NCI-H1092 (cell line): ENCODE measurements at regions not wholly inside any gene's neighbourhood (a gene's known extent, or its start where the extent isn't known, plus 50 kb on each side); places are given as distances from the start of the nearest gene placed in this dataset.
"Not testable (repeated sequence)": the region's sequence is repeated elsewhere in the genome, so short reads cannot be mapped to it uniquely, and the experiment has no call there.

ENCODE experiments used
- DNase-seq: peaks from one replicate; lab custom pipeline; 2025; lab: John Stamatoyannopoulos, UW

DNA sequence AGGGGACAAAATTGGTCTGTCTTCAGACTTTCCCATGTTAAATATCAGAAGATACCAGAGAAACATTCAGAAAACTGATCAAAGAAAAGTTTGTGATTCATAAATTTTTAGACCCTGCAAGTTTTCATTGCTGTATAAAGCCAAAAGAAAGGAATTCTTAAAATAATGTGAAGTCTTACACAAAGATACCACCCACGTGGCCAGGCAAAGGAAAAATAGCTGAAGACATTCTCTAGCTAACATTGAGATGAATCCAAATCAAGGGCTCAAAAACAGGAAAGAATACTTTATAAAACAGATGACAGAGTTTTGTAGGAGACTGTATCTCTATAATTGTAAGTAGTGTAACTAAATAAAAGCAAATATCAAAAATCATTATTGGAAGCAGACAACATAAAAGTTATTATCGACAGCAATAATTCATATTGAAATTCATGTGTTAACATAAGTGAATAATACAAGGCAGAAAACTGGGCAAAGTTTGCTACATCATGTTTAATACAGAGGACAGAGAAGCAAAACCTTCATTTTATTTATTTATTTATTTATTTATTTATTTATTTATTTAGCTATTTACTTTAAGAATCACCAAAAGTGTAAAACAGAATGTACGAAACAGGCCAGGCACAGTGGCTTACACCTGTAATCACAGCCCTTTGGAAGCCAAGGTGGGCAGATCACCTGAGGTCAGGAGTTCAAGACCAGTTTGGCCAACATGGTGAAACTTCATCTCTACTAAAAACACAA lies 204.6 kb upstream of the SLIT2 start:
- no peak for DNase-seq

DNA sequence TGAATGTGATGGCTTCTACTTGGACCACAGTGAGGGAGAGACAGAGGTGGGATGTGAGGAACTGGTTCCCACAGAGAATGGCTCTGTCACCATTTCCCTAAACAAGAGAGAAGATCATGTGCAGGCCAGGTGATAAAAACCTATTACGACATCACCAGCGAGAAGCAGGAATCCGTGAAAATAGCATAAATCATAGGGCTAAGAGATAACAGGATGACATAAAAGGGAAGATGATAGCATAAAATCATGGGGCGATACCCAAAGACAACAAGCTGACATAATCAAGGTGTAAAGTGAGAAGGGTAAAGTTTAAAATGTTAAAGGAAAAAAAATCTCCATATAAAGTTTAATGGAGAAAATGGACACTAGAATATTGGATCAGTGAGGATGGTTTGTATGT lies 205.5 kb upstream of the SLIT2 start:
- no peak for DNase-seq

- no peak for DNase-seq
Measured at GRCh38 chr4:20044966-20045365, 206.7 kb upstream of the SLIT2 start.

DNA sequence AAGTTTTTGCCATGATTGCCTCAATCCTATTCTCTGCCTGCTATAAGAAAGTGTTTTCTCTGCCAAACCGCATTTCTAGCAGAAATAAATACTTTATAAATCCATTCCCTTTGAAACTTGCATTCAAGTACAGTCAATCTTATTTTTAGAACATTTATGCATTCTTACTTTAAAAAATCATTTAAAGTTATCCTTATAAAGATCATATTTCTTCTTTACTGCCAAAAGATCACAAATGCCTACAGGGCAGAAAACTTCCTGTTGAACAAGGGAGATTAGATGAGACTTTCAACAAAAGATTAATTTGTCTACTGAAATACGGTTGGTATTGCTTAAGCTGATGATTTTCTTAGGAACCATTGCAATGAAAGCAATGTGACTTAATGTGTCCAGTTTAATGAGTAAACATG lies 207.2 kb upstream of the SLIT2 start:
- no peak for DNase-seq

GRCh38 chr4:20043991-20044390 lies 207.7 kb upstream of the SLIT2 start:
- no peak for DNase-seq

- DNase-seq: no peak
Measured at GRCh38 chr4:20042769-20043168, 208.9 kb upstream of the SLIT2 start.

- no peak for DNase-seq
Measured at GRCh38 chr4:20041839-20042407, 209.8 kb upstream of the SLIT2 start.

DNA sequence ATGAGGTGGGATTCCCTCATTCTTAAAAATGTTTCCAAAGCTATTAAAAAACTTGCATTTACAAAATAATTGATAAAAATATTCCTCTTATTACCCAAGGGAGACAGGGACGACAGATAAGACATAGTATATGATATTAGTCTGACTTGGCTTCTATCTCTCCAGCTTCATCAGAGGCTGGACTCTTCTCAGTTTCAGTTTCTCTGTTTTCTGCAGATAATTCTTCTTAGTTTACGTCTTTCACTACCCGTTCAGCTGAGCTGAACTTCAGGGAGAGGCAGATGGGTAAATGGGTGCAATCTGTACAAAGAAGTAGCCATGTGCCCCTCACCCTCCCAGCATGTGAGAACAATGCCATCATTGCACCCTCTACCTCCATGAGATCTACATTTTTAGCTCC lies 214.0 kb upstream of the SLIT2 start:
- no peak for DNase-seq

- DNase-seq: no peak
Measured at GRCh38 chr4:20030108-20030507, 221.6 kb upstream of the SLIT2 start.

DNA sequence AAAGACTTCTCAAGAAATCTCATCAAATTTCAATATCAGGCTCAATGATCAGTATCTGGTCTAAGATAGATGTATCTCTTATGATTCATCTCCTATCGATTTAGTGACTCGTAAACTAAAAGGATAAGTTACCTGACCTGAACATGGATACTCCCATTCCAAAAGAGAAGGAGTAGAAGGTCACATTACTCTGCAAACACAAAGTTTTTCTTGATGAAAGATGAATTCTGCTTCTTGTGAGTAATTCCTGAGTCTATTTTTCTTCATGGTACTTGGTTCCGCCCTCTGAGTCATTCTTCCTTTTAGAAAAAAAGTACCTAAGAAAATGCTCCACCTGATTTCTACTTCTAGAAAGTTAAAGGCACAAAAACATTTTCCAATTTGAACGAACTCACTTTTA lies 223.1 kb upstream of the SLIT2 start:
- DNase-seq: no peak

DNA sequence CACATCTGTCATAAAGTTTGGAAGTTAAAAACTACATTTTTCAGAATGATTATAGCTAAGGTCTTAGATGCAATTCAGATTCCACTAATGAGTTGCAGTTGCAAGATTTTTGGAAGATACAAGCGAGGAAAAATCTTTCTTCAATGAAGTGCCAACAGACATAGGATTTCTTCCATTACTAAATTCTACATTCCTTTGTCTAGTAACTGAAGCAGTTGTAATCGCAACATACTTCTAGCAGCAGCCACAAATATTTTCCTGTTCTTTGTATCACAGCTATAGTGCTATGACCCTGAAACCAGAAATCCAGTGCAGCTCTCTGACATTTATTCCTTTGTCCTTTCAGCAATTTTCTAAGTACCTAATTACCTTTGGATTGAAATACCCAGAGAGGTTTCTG lies 225.2 kb upstream of the SLIT2 start:
- no peak for DNase-seq

DNA sequence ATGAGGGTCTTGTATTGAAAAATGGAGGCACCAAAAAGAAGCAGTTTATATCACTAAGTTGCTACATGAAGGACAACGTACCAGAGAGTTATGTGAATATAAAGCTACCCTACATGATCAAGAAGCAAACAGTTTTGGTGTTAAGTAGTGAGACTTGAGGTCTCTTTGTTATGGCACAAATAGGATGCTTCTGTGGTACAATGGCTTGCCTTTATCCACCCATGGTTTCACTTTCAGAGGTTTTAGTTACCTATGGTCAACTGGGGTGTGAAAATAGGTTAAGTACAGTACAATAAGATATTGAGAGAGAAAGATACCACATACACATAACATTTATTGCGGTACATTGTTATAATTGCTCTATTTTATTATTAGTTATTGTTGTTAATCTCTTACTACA lies 229.2 kb upstream of the SLIT2 start:
- DNase-seq: no peak

DNA sequence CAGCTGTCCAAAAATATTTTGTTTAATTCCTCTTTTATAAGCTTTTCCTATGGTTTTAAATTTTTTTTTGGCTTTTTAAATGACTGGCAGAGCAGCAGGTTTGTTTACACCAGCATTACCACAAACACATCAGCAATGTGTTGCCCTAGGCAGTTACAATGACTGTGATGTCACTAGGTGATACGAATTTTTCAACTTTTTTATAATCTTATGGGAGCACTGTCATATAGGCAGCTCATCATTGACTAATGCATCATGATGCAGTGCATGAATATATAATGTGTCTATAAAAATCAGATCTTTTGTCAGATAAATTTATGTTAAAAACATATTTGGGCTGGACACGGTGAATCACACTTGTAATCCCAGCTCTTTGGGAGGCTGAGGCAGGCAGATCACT lies 231.6 kb upstream of the SLIT2 start:
- DNase-seq: no peak

GRCh38 chr4:20019310-20020015 lies 232.2 kb upstream of the SLIT2 start:
- DNase-seq: no peak

- DNase-seq: peak; percentile 29
Measured at GRCh38 chr4:20017777-20018115, 234.0 kb upstream of the SLIT2 start.

GRCh38 chr4:20017070-20017776 lies 234.5 kb upstream of the SLIT2 start:
- DNase-seq: no peak

DNA sequence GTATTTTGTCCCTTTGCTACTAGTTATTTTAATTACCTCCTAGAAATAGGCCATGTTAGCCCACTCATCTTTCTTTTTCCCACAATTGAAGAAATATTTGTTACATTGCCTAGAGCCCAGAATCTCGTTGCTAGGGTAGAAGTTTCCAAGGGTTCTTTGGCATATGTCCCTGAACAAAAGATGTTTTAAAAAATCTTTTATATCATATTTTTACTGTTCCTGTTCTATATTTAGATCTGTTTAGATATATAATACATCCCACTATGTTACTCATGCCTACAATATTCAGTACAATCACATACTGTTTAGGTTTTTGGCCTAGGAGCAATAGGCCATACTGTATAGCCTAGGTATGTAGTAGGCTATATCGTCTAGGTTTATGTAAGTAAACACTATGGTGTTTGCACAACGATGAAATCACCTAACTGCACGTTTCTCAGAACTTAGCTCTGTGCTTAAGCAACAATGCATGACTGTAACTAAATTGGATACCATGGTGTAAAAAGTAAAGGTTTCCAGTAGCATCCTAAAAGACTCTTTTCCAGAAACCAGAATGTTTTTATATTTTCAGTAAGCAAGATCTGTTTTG lies 236.0 kb upstream of the SLIT2 start:
- no peak for DNase-seq

GRCh38 chr4:20003836-20004558 lies 247.7 kb upstream of the SLIT2 start:
- not testable (repeated sequence) for DNase-seq

- no peak for DNase-seq
Measured at GRCh38 chr4:19999775-20000414, 251.8 kb upstream of the SLIT2 start.

DNA sequence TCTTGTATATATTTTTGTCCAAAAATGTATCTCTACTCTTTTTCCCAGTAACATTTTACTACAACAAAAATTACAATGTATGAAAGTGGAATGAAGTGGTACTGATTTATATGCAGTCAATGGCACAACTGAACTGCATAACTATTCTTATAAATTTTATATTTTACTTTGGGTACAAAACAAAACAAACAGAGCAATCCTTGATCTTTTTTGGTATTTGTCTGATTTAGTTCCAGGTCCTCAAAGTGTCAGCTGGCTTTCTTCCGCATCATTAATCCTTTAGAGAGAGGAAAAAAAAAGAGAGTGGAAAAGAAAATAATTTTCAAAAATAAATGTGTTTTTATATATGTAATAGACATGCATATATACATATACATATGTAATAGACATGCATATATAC lies 252.4 kb upstream of the SLIT2 start:
- no peak for DNase-seq

- no peak for DNase-seq
Measured at GRCh38 chr4:19993242-19993641, 258.5 kb upstream of the SLIT2 start.
